Activated CD4-positive, alpha-beta T cell treated with anti-CD3 and anti-CD28 coated beads, Interleukin-2, amount 50 U/mL, for 24 hours (primary cell): ENCODE measurements at regions not wholly inside any gene's neighbourhood (a gene's known extent, or its start where the extent isn't known, plus 50 kb on each side); places are given as distances from the start of the nearest gene placed in this dataset.
"Not testable (repeated sequence)": the region's sequence is repeated elsewhere in the genome, so short reads cannot be mapped to it uniquely, and the experiment has no call there.

Experiments used
- DNase-seq, 2 donors: peaks; one replicate each; pipeline ENCODE4 v3.0.0-alpha.2; 2020; ENCODE audit warnings: low read depth in 1 of 2, low spot score in 1 of 2

- DNase-seq, result no peak
Observed at GRCh38 chr4:57351731-57352130, 241.5 kb upstream of the IGFBP7 start.

GRCh38 chr4:57344296-57344695 lies 234.1 kb upstream of the IGFBP7 start:
- no peak for DNase-seq

GRCh38 chr4:57342411-57342810 lies 232.2 kb upstream of the IGFBP7 start:
- DNase-seq, result no peak

DNA sequence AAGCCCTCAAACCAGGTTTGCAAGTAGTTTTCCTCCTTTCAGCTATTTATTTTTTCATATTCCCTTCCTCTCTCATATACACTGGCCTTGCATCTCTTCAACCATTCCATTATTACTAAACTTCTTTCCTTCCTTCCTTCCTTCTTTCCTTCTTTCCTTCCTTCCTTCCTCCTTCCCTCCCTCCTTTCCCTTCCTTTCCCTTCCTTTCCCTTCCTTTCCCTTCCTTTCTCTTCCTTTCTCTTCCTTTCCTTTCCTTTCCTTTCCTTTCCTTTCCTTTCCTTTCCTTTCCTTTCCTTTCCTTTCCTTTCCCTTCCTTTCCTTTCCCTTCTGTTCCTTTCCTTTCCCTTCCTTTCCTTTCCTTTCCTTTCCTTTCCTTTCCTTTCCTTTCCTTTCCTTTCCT lies 228.7 kb upstream of the IGFBP7 start:
- DNase-seq, result not testable (repeated sequence)

DNA sequence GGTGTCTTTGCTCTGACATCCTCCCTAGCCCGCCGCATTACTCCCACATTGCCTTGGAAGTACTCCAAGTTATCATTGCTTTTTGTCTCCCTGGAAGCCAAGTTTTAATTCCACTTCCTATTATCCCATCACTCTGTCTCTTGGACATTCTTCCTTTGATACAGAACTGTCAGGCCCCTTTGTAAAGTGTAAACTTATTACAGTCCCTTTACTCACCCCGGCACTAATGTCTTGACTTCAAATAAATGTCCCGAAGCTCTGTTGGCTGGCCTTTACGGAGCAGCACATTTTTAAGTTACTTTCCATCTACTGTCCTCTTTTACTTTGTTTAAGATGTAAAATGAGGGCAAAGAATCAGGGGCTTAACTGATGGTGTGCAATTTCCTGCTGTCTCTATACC lies 223.5 kb upstream of the IGFBP7 start:
- DNase-seq, result no peak

DNA sequence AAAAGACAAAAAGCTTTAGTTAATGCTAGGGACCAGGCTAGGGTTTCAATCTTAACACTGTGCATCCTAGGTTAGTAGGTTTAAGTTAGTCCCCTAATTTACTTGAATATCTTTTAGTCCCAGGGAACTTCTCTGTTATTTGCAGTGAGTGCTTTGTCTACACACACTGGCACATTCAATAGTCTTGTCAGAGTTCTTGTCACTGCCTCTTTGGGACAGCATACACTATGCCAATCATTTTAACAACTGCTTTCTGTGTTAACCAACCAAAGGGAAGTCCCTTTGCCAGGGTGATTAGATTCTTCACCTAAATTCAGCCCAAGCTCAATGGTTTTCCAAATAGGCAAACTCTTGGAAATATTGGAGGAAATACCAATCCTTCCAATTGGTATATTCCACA lies 221.8 kb upstream of the IGFBP7 start:
- no peak for DNase-seq

DNA sequence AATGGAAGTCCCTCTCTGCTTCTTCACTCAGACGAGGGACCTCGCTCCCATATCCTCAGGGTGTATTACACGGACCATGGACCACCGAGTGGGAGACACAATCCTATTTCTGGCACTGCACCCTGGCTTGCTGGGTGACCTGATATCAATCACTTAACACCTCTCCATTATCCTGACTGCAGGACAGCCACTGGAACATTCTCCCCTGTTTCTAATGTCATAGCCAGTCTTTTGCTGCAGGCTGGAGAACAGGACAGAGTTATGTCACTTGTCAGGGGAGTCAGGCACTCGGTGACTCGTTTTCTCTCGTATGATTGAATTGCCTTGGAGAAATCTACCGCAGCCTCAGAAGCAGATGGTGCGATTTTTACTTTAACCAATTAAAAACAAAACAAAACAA lies 219.1 kb upstream of the IGFBP7 start:
- no peak for DNase-seq

DNA sequence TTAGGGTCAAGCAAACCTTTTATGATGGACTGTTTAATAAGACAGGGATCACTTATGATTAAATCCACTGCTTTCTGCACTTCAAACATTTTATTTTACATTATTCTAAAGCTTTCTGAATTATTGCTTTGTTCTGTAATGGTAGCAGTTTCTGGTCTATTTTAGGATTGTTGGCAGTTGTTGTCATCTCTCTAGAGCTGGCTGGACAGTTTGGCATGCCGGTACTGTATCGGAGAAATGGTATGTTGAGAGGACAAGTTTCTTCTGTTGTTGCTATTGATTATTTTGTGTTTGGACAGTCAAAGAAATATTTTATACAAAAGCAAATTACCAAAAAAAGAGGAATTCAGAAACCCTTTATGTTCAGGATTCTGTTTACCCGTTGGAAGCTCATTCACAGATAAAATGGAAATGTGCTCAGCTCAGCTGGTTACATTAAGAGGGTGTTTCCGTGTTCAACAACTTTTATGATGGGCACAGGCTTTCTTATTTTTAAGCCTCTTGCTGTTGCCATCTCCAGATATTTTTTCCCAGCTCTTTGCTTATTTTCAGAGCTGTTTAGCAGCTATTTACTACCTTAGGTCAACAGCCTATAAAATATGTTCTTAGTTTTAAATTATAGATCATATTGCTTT lies 214.6 kb upstream of the IGFBP7 start:
- no peak for DNase-seq

GRCh38 chr4:57320849-57321248 lies 210.7 kb upstream of the IGFBP7 start:
- no peak for DNase-seq

- no peak for DNase-seq
Observed at GRCh38 chr4:57320217-57320616, 210.0 kb upstream of the IGFBP7 start.

DNA sequence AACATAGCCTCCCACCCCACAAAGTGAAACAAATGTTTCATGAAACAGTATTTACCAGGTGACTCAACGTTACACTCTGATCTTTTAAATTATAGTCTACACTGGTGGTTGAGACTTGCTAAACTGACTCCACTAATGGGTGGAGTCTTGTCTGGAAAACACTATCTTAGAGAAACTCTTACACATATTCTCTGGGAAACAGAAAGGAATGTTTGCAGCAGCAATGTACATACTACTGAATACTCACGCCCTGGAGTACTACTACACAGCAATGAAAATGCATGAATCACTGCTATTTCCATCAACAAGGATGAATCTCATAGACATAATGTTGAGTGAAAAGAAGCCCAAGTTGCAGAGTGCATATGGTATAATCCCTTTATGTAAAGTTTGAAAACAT lies 208.5 kb upstream of the IGFBP7 start:
- no peak for DNase-seq

GRCh38 chr4:57314636-57315035 lies 204.5 kb upstream of the IGFBP7 start:
- DNase-seq, result no peak

DNA sequence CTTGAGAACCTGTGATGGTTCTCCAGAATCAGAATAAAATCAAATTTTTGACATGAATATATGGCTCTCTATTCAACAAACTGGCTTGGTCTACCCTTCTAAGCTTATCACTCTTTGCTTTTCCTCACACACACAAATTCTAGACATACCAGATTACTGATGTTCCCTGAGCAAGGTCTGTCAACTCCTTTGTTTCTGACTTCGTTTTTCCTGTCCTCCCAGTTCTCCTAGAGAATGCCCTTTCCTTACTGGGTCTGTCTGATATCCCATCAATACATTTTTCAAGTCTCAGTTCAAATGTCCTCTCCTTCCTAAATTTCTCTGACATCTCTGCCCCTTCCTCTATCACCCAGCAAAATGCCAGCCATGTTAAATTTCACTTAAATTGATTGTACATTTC lies 202.1 kb upstream of the IGFBP7 start:
- DNase-seq, result no peak

DNA sequence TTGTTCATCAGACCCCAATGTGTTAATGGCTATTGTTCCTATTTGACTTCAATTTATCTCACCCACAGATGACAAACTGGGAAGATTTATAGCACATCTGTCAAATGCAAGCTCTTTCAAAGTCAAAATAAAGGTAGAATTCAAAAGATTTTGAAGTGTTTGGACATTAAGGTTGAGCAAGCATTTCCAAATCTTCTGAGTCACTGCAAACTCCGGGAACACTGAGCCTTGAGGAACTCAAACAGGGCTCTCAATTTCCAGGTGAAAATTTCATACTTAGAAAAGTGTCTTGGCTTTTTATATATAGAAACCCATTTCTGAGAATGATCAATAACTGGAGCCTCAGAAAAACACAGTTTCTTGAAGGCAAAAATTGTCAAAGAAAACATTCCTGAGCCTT lies 199.5 kb upstream of the IGFBP7 start:
- DNase-seq, result no peak

- DNase-seq, result no peak
Observed at GRCh38 chr4:57308301-57308700, 198.1 kb upstream of the IGFBP7 start.

- no peak for DNase-seq
Observed at GRCh38 chr4:57305836-57306235, 195.7 kb upstream of the IGFBP7 start.

DNA sequence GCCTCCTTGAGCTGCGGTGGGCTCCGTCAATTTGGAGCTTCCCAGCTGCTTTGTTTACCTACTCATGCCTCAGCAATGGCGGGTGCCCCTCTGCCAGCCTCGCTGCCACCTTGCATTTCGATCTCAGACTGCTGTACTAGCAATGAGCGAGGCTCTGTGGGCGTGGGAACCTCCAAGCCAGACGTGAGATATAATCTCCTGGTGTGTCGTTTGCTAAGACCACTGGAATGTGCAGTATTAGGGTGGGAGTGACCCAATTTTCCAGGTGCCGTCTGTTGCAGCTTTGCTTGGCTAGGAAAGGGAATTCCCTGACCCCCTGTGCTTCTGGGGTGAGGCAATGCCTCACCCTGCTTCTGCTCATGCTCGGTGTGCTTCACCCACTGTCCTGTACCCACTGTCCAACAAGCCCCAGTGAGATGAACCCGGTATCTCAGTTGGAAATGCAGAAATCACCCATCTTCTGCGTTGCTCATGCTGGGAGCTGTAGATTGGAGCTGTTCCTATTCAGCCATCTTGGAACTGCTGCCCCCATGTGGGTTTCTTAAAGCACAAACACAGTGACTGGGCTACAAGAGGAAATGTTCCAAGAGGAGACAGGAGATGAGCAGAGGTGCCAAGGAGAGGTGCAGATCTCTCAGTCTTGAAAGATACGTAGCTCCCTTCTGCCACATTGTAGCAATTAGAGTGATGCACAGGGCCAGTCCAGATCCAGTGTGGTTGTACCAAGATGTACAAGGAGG lies 193.0 kb upstream of the IGFBP7 start:
- no peak for DNase-seq

- not testable (repeated sequence) for DNase-seq
Observed at GRCh38 chr4:57300300-57300699, 190.1 kb upstream of the IGFBP7 start.

DNA sequence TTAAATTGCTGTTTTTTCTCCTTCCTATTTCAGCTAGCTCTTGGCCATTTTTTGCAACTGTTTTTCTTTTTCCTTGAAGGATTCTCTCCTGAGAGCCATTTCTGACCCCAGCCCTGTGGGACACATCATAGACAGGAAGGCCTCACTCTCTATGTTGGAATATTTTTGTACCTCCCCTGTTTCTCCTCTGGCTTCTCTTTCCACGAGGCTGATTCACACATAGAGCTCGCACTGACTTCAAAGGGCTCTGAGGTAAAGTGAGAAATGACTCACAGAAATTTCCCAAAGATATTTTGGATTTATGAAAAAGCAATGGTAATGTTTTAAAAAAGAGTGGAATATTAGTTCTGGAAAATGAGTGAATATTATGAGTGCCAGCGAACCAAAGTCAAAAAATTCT lies 181.7 kb upstream of the IGFBP7 start:
- no peak for DNase-seq

- DNase-seq, result no peak
Observed at GRCh38 chr4:57287687-57288604, 177.8 kb upstream of the IGFBP7 start.

GRCh38 chr4:57282933-57283310 lies 172.7 kb upstream of the IGFBP7 start:
- no peak for DNase-seq

- no peak for DNase-seq
Observed at GRCh38 chr4:57280481-57280880, 170.3 kb upstream of the IGFBP7 start.
